Aorta (tissue), 5 donors: ENCODE measurements at regions not wholly inside any gene's neighbourhood (a gene's known extent, or its start where the extent isn't known, plus 50 kb on each side); places are given as distances from the start of the nearest gene placed in this dataset.
"Not testable (repeated sequence)": the region's sequence is repeated elsewhere in the genome, so short reads cannot be mapped to it uniquely, and the experiment has no call there.

ENCODE experiments used
- ATAC-seq: fragments of 200-7000 bp; cut with Tn5 transposase; one replicate; pipeline ENCODE4 v1.9.1; 2022; ENCODE audit warnings: moderate library complexity; ENCODE audit not compliant: low FRiP score
- DNase-seq, 2 donors: peaks; one replicate each; pipeline ENCODE4 v3.0.0-alpha.2; 2020
- H3K27ac ChIP-seq, 2 donors: one replicate each; pipeline ENCODE4 v1.5.1; 2013; ENCODE audit warnings: low read length in 2 of 2, mild to moderate bottlenecking in 2 of 2, moderate library complexity in 2 of 2, control low read depth in 1 of 2, inconsistent platforms in 1 of 2, low read depth in 1 of 2
- H3K27me3 ChIP-seq, 2 donors: one replicate each; pipeline ENCODE4 v1.6.1; 2013; ENCODE audit warnings: control low read depth in 1 of 2, low read length in 1 of 2, mild to moderate bottlenecking in 1 of 2, moderate library complexity in 1 of 2; ENCODE audit not compliant: insufficient read depth in 2 of 2, control insufficient read depth in 1 of 2
- H3K36me3 ChIP-seq, 2 donors: one replicate each; pipeline ENCODE4 v1.6.1; 2013; ENCODE audit warnings: control low read depth in 1 of 2, low read length in 1 of 2, mild to moderate bottlenecking in 1 of 2; ENCODE audit not compliant: insufficient read depth in 2 of 2, control insufficient read depth in 1 of 2
- H3K4me1 ChIP-seq, 2 donors: one replicate each; pipeline ENCODE4 v1.6.1; 2013; ENCODE audit warnings: low read length in 2 of 2, control low read depth in 1 of 2, mild to moderate bottlenecking in 1 of 2, moderate library complexity in 1 of 2; ENCODE audit not compliant: insufficient read depth in 2 of 2, control insufficient read depth in 1 of 2
- H3K4me3 ChIP-seq, 2 donors: one replicate each; pipeline ENCODE4 v1.5.1; 2013; ENCODE audit warnings: low read length in 2 of 2, control low read depth in 1 of 2, mild to moderate bottlenecking in 1 of 2
- H3K9me3 ChIP-seq: one replicate; pipeline ENCODE4 v1.6.1; 2013; ENCODE audit warnings: mild to moderate bottlenecking, low read length; ENCODE audit not compliant: control insufficient read depth
- WGBS, 2 donors: extraction: QIAGEN DNeasy Blood & Tissue Kit; methylation state at CpG; one replicate each; pipeline ENCODE4 v1.1.7; 2013; 5-methylcytosine and 5-hydroxymethylcytosine counted together
- intact Hi-C, 2 donors: fragments of 100-400 bp; cut with DNase I; formaldehyde crosslinking; loops; one replicate each; pipeline versions ENCODE4 v1.14.2 to v1.15.0; 2022
- donor health status: healthy with polysubstance abuse.
- donor health status: Bipolar disorder and iron deficiency.
- donor health status: DM: no; HTN: no; CAD: no.
- donor health status: DM: no; HTN: no; CAD: no.
- donor health status: DM: yes; HTN: yes; CAD: no.

DNA sequence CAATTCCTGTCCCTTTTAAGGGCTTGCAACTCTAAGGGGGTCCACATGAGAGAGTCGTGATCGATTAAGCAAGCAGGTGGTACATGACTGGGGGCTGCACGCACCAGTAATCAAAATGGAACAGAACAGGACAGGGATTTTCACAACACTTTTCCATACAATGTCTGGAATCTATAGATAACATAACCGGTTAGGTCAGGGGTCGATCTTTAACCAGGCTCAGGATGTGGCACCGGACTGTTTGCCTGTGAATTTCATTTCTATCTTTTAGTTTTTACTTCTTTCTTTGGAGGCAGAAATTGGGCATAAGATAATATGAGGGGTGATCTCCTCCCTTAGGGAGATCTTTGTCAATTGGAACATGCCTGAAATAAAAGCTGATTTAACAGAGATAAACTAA, 370.1 kb downstream of the IPMK start:
- 88 to 89% methylated on average over 6 of the region's 6 CpGs for WGBS, 2 donors
- intact Hi-C loops: no loop called here
- Histone ChIP-seq H3K27me3 (no peaks in the 10 kb centered on the region), H3K9me3 (no peaks in the 10 kb centered on the region), H3K4me3 (no peak overlapping the region), H3K36me3 (no peaks in the 10 kb centered on the region), H3K27ac (no peak overlapping the region), H3K4me1 (no peaks in the 10 kb centered on the region)
- ATAC-seq: no peak
- DNase-seq: no peak

DNA sequence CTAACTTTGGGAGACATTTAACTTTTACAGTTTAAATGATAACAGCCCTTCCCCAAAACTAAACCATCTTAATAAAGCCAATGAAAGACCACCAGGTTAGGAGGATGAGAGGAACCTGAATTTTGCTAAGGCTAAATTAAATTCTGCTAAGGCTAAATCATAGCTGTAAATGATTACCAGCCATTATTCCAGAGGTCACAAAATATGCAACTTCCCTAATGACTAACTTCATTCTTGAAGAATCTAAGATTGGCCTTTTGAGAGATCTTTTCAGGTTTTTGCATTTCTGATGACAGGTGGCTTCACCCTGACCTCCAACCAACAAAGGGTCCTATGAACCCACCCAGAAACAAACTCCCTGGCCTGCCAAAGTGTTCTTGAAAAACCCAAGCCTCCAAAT, 373.3 kb downstream of the IPMK start:
- no peak overlapping the region for H3K27ac ChIP-seq
- no peaks in the 10 kb centered on the region for H3K4me1 ChIP-seq
- H3K27me3 ChIP-seq: no peaks in the 10 kb centered on the region
- H3K9me3 ChIP-seq: peaks cover 2% of the 10 kb centered on the region
- intact Hi-C loops: no loop called here
- no peaks in the 10 kb centered on the region for H3K36me3 ChIP-seq
- no peak for DNase-seq
- no peak overlapping the region for H3K4me3 ChIP-seq
- ATAC-seq: no peak

- no peak for ATAC-seq
- no peaks in the 10 kb centered on the region for H3K27me3 ChIP-seq
- no peak overlapping the region for H3K27ac ChIP-seq
- no peak overlapping the region for H3K4me3 ChIP-seq
- 71 to 77% methylated on average over 7 of the region's 7 CpGs for WGBS, 2 donors
- peaks cover 2% of the 10 kb centered on the region for H3K9me3 ChIP-seq
- DNase-seq: no peak
- no peaks in the 10 kb centered on the region for H3K36me3 ChIP-seq
- intact Hi-C loops: no loop called here
- no peaks in the 10 kb centered on the region for H3K4me1 ChIP-seq
Observed at GRCh38 chr10:57891201-57892006, 376.3 kb downstream of the IPMK start.

GRCh38 chr10:57890691-57891090, 377.0 kb downstream of the IPMK start:
- no peak for ATAC-seq
- Histone ChIP-seq H3K4me1 (no peaks in the 10 kb centered on the region), H3K27ac (no peak overlapping the region), H3K27me3 (no peaks in the 10 kb centered on the region), H3K9me3 (peaks cover 2% of the 10 kb centered on the region), H3K4me3 (no peak overlapping the region), H3K36me3 (no peaks in the 10 kb centered on the region)
- intact Hi-C loops: no loop called here
- 76 to 85% methylated on average over 5 of the region's 5 CpGs for whole genome bisulfite sequencing, 2 donors
- no peak for DNase-seq

GRCh38 chr10:57885618-57885968, 382.1 kb downstream of the IPMK start:
- 86 to 87% methylated on average over 5 of the region's 5 CpGs for WGBS, 2 donors
- intact Hi-C loops: not testable (repeated sequence)

GRCh38 chr10:57884965-57885617, 382.6 kb downstream of the IPMK start:
- Histone ChIP-seq H3K4me3 (no peak overlapping the region), H3K36me3 (no peaks in the 10 kb centered on the region), H3K9me3 (no peaks in the 10 kb centered on the region), H3K27ac (no peak overlapping the region), H3K4me1 (no peaks in the 10 kb centered on the region), H3K27me3 (no peaks in the 10 kb centered on the region)
- WGBS, 2 donors: 68 to 71% methylated on average over 2 of the region's 2 CpGs
- DNase-seq: no peak
- intact Hi-C loops: no loop called here
- ATAC-seq: no peak

More at GRCh38 chr10:57885618-57885968, 382.1 kb downstream of the IPMK start:
- not testable (repeated sequence) for H3K27me3 ChIP-seq, ATAC-seq, H3K27ac ChIP-seq, H3K9me3 ChIP-seq, DNase-seq, H3K4me1 ChIP-seq, H3K36me3 ChIP-seq, H3K4me3 ChIP-seq

GRCh38 chr10:57884407-57884806, 383.3 kb downstream of the IPMK start:
- Histone ChIP-seq H3K27me3 (no peaks in the 10 kb centered on the region), H3K4me1 (no peaks in the 10 kb centered on the region), H3K9me3 (no peaks in the 10 kb centered on the region), H3K27ac (no peak overlapping the region), H3K36me3 (no peaks in the 10 kb centered on the region), H3K4me3 (no peak overlapping the region)
- WGBS, 2 donors: 3 to 10% methylated on average over 2 of the region's 2 CpGs
- ATAC-seq (no peak), DNase-seq (no peak)
- intact Hi-C loops: no loop called here

- Histone ChIP-seq H3K9me3 (no peaks in the 10 kb centered on the region), H3K36me3 (no peaks in the 10 kb centered on the region), H3K27ac (no peak overlapping the region), H3K4me1 (no peaks in the 10 kb centered on the region), H3K4me3 (no peak overlapping the region), H3K27me3 (no peaks in the 10 kb centered on the region)
- 70 to 73% methylated on average over 1 of the region's 1 CpG for WGBS, 2 donors
- DNase-seq (no peak), ATAC-seq (no peak)
- intact Hi-C loops: no loop called here
Observed at GRCh38 chr10:57880446-57881227, 387.1 kb downstream of the IPMK start.
